ENCODE measurements at regions not wholly inside any gene's neighbourhood (a gene's known extent, or its start where the extent isn't known, plus 50 kb on each side); places are given as distances from the start of the nearest gene placed in this dataset.
"Not testable (repeated sequence)": the region's sequence is repeated elsewhere in the genome, so short reads cannot be mapped to it uniquely, and the experiment has no call there.

- no peak overlapping the region for H3K4me3 ChIP-seq (ENCODE audit: low read length in 3 of 3)
- H3K9me3 ChIP-seq (ENCODE audit: control insufficient read depth in 2 of 3, insufficient read depth in 1 of 3, low read length in 3 of 3): no peaks in the 10 kb centered on the region
- FAIRE-seq: no peak
- intact Hi-C loops (cut with DNase I): no loop called here
- no peak overlapping the region for H3K9ac ChIP-seq (ENCODE audit: low read length in 3 of 3)
- no peak for TF ChIP-seq CTCF (IDR thresholded peaks at IDR 0.05; ENCODE audit: borderline replicate concordance, extremely low read depth, insufficient read depth)
- no peaks in the 10 kb centered on the region for H3K27me3 ChIP-seq (ENCODE audit: control insufficient read depth, insufficient read depth, low read length)
- no peak for DNase-seq
- no peaks in the 10 kb centered on the region for H3K36me3 ChIP-seq (ENCODE audit: control insufficient read depth in 2 of 3, insufficient read depth in 3 of 3, low read length in 3 of 3)
- H3K4me1 ChIP-seq (ENCODE audit: control insufficient read depth in 2 of 3, insufficient read depth in 2 of 3, low read depth in 1 of 3, low read length in 3 of 3): no peaks in the 10 kb centered on the region
- no peak overlapping the region for H3K27ac ChIP-seq (ENCODE audit: low read depth in 2 of 2, low read length in 2 of 2)
These were observed 164.2 kb downstream of the FAM76B start for GRCh38 chr11:95625164-95625900.

GRCh38 chr11:95616256-95616804 is 173.3 kb downstream of the FAM76B start:
- Histone ChIP-seq H3K27me3 (ENCODE audit: control insufficient read depth, insufficient read depth, low read length) (no peaks in the 10 kb centered on the region), H3K4me1 (ENCODE audit: control insufficient read depth in 2 of 3, insufficient read depth in 2 of 3, low read depth in 1 of 3, low read length in 3 of 3) (no peaks in the 10 kb centered on the region), H3K4me3 (ENCODE audit: low read length in 3 of 3) (no peak overlapping the region), H3K36me3 (ENCODE audit: control insufficient read depth in 2 of 3, insufficient read depth in 3 of 3, low read length in 3 of 3) (no peaks in the 10 kb centered on the region), H3K9me3 (ENCODE audit: control insufficient read depth in 2 of 3, insufficient read depth in 1 of 3, low read length in 3 of 3) (no peaks in the 10 kb centered on the region), H3K27ac (ENCODE audit: low read depth in 2 of 2, low read length in 2 of 2) (no peak overlapping the region), H3K9ac (ENCODE audit: low read length in 3 of 3) (no peak overlapping the region)
- intact Hi-C loops (cut with DNase I): no loop called here
- no peak for TF ChIP-seq CTCF (IDR thresholded peaks at IDR 0.05; ENCODE audit: borderline replicate concordance, extremely low read depth, insufficient read depth)
- FAIRE-seq (no peak), DNase-seq (no peak)

GRCh38 chr11:95611827-95612226 is 177.8 kb downstream of the FAM76B start:
- intact Hi-C loops (cut with DNase I): no loop called here
- Histone ChIP-seq H3K4me3 (ENCODE audit: low read length in 3 of 3) (no peak overlapping the region), H3K9ac (ENCODE audit: low read length in 3 of 3) (no peak overlapping the region), H3K9me3 (ENCODE audit: control insufficient read depth in 2 of 3, insufficient read depth in 1 of 3, low read length in 3 of 3) (no peaks in the 10 kb centered on the region), H3K27me3 (ENCODE audit: control insufficient read depth, insufficient read depth, low read length) (no peaks in the 10 kb centered on the region), H3K27ac (ENCODE audit: low read depth in 2 of 2, low read length in 2 of 2) (no peak overlapping the region), H3K36me3 (ENCODE audit: control insufficient read depth in 2 of 3, insufficient read depth in 3 of 3, low read length in 3 of 3) (no peaks in the 10 kb centered on the region), H3K4me1 (ENCODE audit: control insufficient read depth in 2 of 3, insufficient read depth in 2 of 3, low read depth in 1 of 3, low read length in 3 of 3) (no peaks in the 10 kb centered on the region)
- FAIRE-seq (no peak), DNase-seq (no peak)
- TF ChIP-seq CTCF (IDR thresholded peaks at IDR 0.05; ENCODE audit: borderline replicate concordance, extremely low read depth, insufficient read depth): no peak

- H3K4me1 ChIP-seq (ENCODE audit: control insufficient read depth in 2 of 3, insufficient read depth in 2 of 3, low read depth in 1 of 3, low read length in 3 of 3); H3K27me3 ChIP-seq (ENCODE audit: control insufficient read depth, insufficient read depth, low read length); DNase-seq; H3K9ac ChIP-seq (ENCODE audit: low read length in 3 of 3); H3K9me3 ChIP-seq (ENCODE audit: control insufficient read depth in 2 of 3, insufficient read depth in 1 of 3, low read length in 3 of 3); FAIRE-seq; intact Hi-C loops (cut with DNase I); H3K36me3 ChIP-seq (ENCODE audit: control insufficient read depth in 2 of 3, insufficient read depth in 3 of 3, low read length in 3 of 3); H3K27ac ChIP-seq (ENCODE audit: low read depth in 2 of 2, low read length in 2 of 2); H3K4me3 ChIP-seq (ENCODE audit: low read length in 3 of 3): not testable (repeated sequence)
These were observed 179.4 kb downstream of the FAM76B start for GRCh38 chr11:95610185-95610584.
